ENCODE measurements at regions not wholly inside any gene's neighbourhood (a gene's known extent, or its start where the extent isn't known, plus 50 kb on each side); places are given as distances from the start of the nearest gene placed in this dataset.
"Not testable (repeated sequence)": the region's sequence is repeated elsewhere in the genome, so short reads cannot be mapped to it uniquely, and the experiment has no call there.

GRCh38 chr2:175240033-175240432 is 58.5 kb upstream of the ATP5MC3 start:
- H2AFZ ChIP-seq (ENCODE audit: low read length); H2BK5ac ChIP-seq (ENCODE audit: low read length); H3K4me2 ChIP-seq (ENCODE audit: insufficient read depth, low read length, poor library complexity, severe bottlenecking); H3K27ac ChIP-seq (replicated peaks; ENCODE audit: low read length); H4K8ac ChIP-seq (ENCODE audit: low read depth, low read length); H3K4me3 ChIP-seq (ENCODE audit: low read length in 2 of 2); H3K9me3 ChIP-seq (replicated peaks in 1 of 2; ENCODE audit: control insufficient read depth in 2 of 2, insufficient read depth in 1 of 2, low read depth in 1 of 2, low read length in 2 of 2); H4K91ac ChIP-seq (ENCODE audit: low read depth, low read length, poor library complexity); H2AK5ac ChIP-seq (ENCODE audit: low read depth, low read length); H3K36me3 ChIP-seq (replicated peaks in 1 of 2; ENCODE audit: control insufficient read depth in 2 of 2, insufficient read depth in 2 of 2, low read length in 2 of 2); H3K23ac ChIP-seq (ENCODE audit: low read depth, low read length, poor library complexity); H2BK12ac ChIP-seq (ENCODE audit: low read length); H3K18ac ChIP-seq (ENCODE audit: low read length); DNase-seq (ENCODE audit: low spot score); H2BK120ac ChIP-seq (ENCODE audit: low read depth, low read length); H3K4me1 ChIP-seq (ENCODE audit: control insufficient read depth in 2 of 2, insufficient read depth in 1 of 2, low read depth in 1 of 2, low read length in 2 of 2); H3K14ac ChIP-seq (ENCODE audit: low read length); H3K79me1 ChIP-seq (ENCODE audit: low read depth, low read length); H2BK15ac ChIP-seq (ENCODE audit: low read length); H3K4ac ChIP-seq (ENCODE audit: low read length); H3K9ac ChIP-seq (ENCODE audit: low read depth, low read length, poor library complexity): not testable (repeated sequence)
- peaks cover 0 to 20% (median 0%) of the 10 kb centered on the region in 3 experiments for H3K27me3 ChIP-seq (ENCODE audit: control insufficient read depth in 3 of 3, insufficient read depth in 3 of 3, low read depth in 1 of 3, low read length in 3 of 3)
- no CpG with 5 or more reads among the region's 2 CpGs for WGBS, 2 donors (ENCODE audit: extremely low coverage in 2 of 2, insufficient read length in 2 of 2, insufficient replicate concordance in 1 of 2)

GRCh38 chr2:175236930-175237329 is 55.4 kb upstream of the ATP5MC3 start:
- H3K9me3 ChIP-seq (replicated peaks in 1 of 2; ENCODE audit: control insufficient read depth in 2 of 2, insufficient read depth in 1 of 2, low read depth in 1 of 2, low read length in 2 of 2): peaks cover 0 to 6% of the 10 kb centered on the region in 2 donors
- no peaks in the 10 kb centered on the region for H3K27me3 ChIP-seq (ENCODE audit: control insufficient read depth in 3 of 3, insufficient read depth in 3 of 3, low read depth in 1 of 3, low read length in 3 of 3)
- WGBS, 2 donors (ENCODE audit: extremely low coverage in 2 of 2, insufficient read length in 2 of 2, insufficient replicate concordance in 1 of 2): no CpG with 5 or more reads among the region's 4 CpGs
- H2BK120ac ChIP-seq (ENCODE audit: low read depth, low read length): no peak overlapping the region
- H3K14ac ChIP-seq (ENCODE audit: low read length): no peak overlapping the region
- H3K4me2 ChIP-seq (ENCODE audit: insufficient read depth, low read length, poor library complexity, severe bottlenecking): no peak overlapping the region
- H3K36me3 ChIP-seq (replicated peaks in 1 of 2; ENCODE audit: control insufficient read depth in 2 of 2, insufficient read depth in 2 of 2, low read length in 2 of 2): no peaks in the 10 kb centered on the region
- H3K4me1 ChIP-seq (ENCODE audit: control insufficient read depth in 2 of 2, insufficient read depth in 1 of 2, low read depth in 1 of 2, low read length in 2 of 2): no peaks in the 10 kb centered on the region
- DNase-seq (ENCODE audit: low spot score): no peak
- H3K4me3 ChIP-seq (ENCODE audit: low read length in 2 of 2): no peak overlapping the region
- H3K9ac ChIP-seq (ENCODE audit: low read depth, low read length, poor library complexity): no peak overlapping the region
- H4K8ac ChIP-seq (ENCODE audit: low read depth, low read length): no peak overlapping the region
- H3K27ac ChIP-seq (replicated peaks; ENCODE audit: low read length): no peak overlapping the region
- H3K79me1 ChIP-seq (ENCODE audit: low read depth, low read length): no peaks in the 10 kb centered on the region
- no peak overlapping the region for H3K23ac ChIP-seq (ENCODE audit: low read depth, low read length, poor library complexity)
- H2AK5ac ChIP-seq (ENCODE audit: low read depth, low read length): no peak overlapping the region
- no peak overlapping the region for H2BK5ac ChIP-seq (ENCODE audit: low read length)
- no peak overlapping the region for H2BK15ac ChIP-seq (ENCODE audit: low read length)
- no peak overlapping the region for H2BK12ac ChIP-seq (ENCODE audit: low read length)
- no peak overlapping the region for H4K91ac ChIP-seq (ENCODE audit: low read depth, low read length, poor library complexity)
- no peak overlapping the region for H3K4ac ChIP-seq (ENCODE audit: low read length)
- H3K18ac ChIP-seq (ENCODE audit: low read length): no peak overlapping the region
- H2AFZ ChIP-seq (ENCODE audit: low read length): no peak overlapping the region

GRCh38 chr2:175234650-175235049 is 53.1 kb upstream of the ATP5MC3 start:
- Histone ChIP-seq H4K91ac (ENCODE audit: low read depth, low read length, poor library complexity) (no peak overlapping the region), H3K4ac (ENCODE audit: low read length) (no peak overlapping the region), H3K9ac (ENCODE audit: low read depth, low read length, poor library complexity) (no peak overlapping the region), H3K27ac (replicated peaks; ENCODE audit: low read length) (no peak overlapping the region), H2AFZ (ENCODE audit: low read length) (no peak overlapping the region), H3K4me1 (ENCODE audit: control insufficient read depth in 2 of 2, insufficient read depth in 1 of 2, low read depth in 1 of 2, low read length in 2 of 2) (no peaks in the 10 kb centered on the region), H2BK12ac (ENCODE audit: low read length) (no peak overlapping the region), H3K27me3 (ENCODE audit: control insufficient read depth in 3 of 3, insufficient read depth in 3 of 3, low read depth in 1 of 3, low read length in 3 of 3) (no peaks in the 10 kb centered on the region), H2AK5ac (ENCODE audit: low read depth, low read length) (no peak overlapping the region), H3K18ac (ENCODE audit: low read length) (no peak overlapping the region), H2BK120ac (ENCODE audit: low read depth, low read length) (no peak overlapping the region), H4K8ac (ENCODE audit: low read depth, low read length) (no peak overlapping the region), H3K14ac (ENCODE audit: low read length) (no peak overlapping the region), H3K4me2 (ENCODE audit: insufficient read depth, low read length, poor library complexity, severe bottlenecking) (no peak overlapping the region), H3K9me3 (replicated peaks in 1 of 2; ENCODE audit: control insufficient read depth in 2 of 2, insufficient read depth in 1 of 2, low read depth in 1 of 2, low read length in 2 of 2) (peaks cover 0 to 6% of the 10 kb centered on the region in 2 donors), H2BK5ac (ENCODE audit: low read length) (no peak overlapping the region), H3K36me3 (replicated peaks in 1 of 2; ENCODE audit: control insufficient read depth in 2 of 2, insufficient read depth in 2 of 2, low read length in 2 of 2) (no peaks in the 10 kb centered on the region), H3K4me3 (ENCODE audit: low read length in 2 of 2) (no peak overlapping the region), H3K79me1 (ENCODE audit: low read depth, low read length) (no peaks in the 10 kb centered on the region), H2BK15ac (ENCODE audit: low read length) (no peak overlapping the region), H3K23ac (ENCODE audit: low read depth, low read length, poor library complexity) (no peak overlapping the region)
- no peak for DNase-seq (ENCODE audit: low spot score)
- WGBS, 2 donors (ENCODE audit: extremely low coverage in 2 of 2, insufficient read length in 2 of 2, insufficient replicate concordance in 1 of 2): no CpG with 5 or more reads among the region's 2 CpGs

DNA sequence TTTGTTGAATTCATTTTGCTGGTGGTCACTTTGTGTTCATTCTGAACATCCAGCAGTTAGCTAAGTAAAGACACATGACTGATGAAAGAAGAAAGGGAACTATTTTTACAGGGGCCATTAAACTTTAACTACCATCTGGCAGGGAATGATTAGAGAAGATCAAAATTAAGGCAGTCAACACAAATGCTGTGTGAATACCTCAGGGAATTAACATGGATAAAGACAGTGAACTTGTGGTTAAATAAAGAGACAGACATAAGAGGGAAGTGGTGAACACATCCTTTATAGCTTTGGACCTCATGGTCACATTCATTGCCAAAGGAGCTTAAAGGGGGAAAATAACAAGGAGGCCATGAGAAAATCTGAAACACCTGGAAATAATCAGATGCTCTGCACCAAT is 52.6 kb upstream of the ATP5MC3 start:
- Histone ChIP-seq H3K36me3 (replicated peaks in 1 of 2; ENCODE audit: control insufficient read depth in 2 of 2, insufficient read depth in 2 of 2, low read length in 2 of 2) (no peaks in the 10 kb centered on the region), H2BK5ac (ENCODE audit: low read length) (no peak overlapping the region), H4K91ac (ENCODE audit: low read depth, low read length, poor library complexity) (no peak overlapping the region), H2BK12ac (ENCODE audit: low read length) (no peak overlapping the region), H3K18ac (ENCODE audit: low read length) (no peak overlapping the region), H3K4ac (ENCODE audit: low read length) (no peak overlapping the region), H3K4me1 (ENCODE audit: control insufficient read depth in 2 of 2, insufficient read depth in 1 of 2, low read depth in 1 of 2, low read length in 2 of 2) (no peaks in the 10 kb centered on the region), H2BK120ac (ENCODE audit: low read depth, low read length) (no peak overlapping the region), H3K23ac (ENCODE audit: low read depth, low read length, poor library complexity) (no peak overlapping the region), H3K4me3 (ENCODE audit: low read length in 2 of 2) (no peak overlapping the region), H2BK15ac (ENCODE audit: low read length) (no peak overlapping the region), H3K14ac (ENCODE audit: low read length) (no peak overlapping the region), H3K79me1 (ENCODE audit: low read depth, low read length) (no peaks in the 10 kb centered on the region), H2AFZ (ENCODE audit: low read length) (no peak overlapping the region), H2AK5ac (ENCODE audit: low read depth, low read length) (no peak overlapping the region), H3K27me3 (ENCODE audit: control insufficient read depth in 3 of 3, insufficient read depth in 3 of 3, low read depth in 1 of 3, low read length in 3 of 3) (no peaks in the 10 kb centered on the region), H3K9me3 (replicated peaks in 1 of 2; ENCODE audit: control insufficient read depth in 2 of 2, insufficient read depth in 1 of 2, low read depth in 1 of 2, low read length in 2 of 2) (peaks cover 0 to 5% of the 10 kb centered on the region in 2 donors), H3K4me2 (ENCODE audit: insufficient read depth, low read length, poor library complexity, severe bottlenecking) (no peak overlapping the region), H3K9ac (ENCODE audit: low read depth, low read length, poor library complexity) (no peak overlapping the region), H4K8ac (ENCODE audit: low read depth, low read length) (no peak overlapping the region), H3K27ac (replicated peaks; ENCODE audit: low read length) (no peak overlapping the region)
- DNase-seq (ENCODE audit: low spot score): no peak

Measured in neuronal stem cell (in vitro differentiated cells).